ENCODE measurements at regions not wholly inside any gene's neighbourhood (a gene's known extent, or its start where the extent isn't known, plus 50 kb on each side); places are given as distances from the start of the nearest gene placed in this dataset.
A peak's percentile ranks its signal among the peaks of the same experiment; 100 is the strongest.

GRCh38 chr13:73981595-73981994 is 152.6 kb downstream of the KLF12 start:
- no peaks in the 10 kb centered on the region for H3K4me1 ChIP-seq (ENCODE audit: control insufficient read depth, insufficient read depth, low read depth, low read length)
- H2BK15ac ChIP-seq (ENCODE audit: low read depth, poor library complexity, severe bottlenecking), result no peak overlapping the region
- H2AK5ac ChIP-seq (ENCODE audit: low read length, severe bottlenecking), result no peak overlapping the region
- H3K23ac ChIP-seq (ENCODE audit: low read length in 2 of 2), result no peak overlapping the region
- H3K4ac ChIP-seq (ENCODE audit: low read depth in 1 of 2, low read length in 2 of 2), result no peak overlapping the region
- no peak overlapping the region for H2BK5ac ChIP-seq (ENCODE audit: low read depth, low read length, poor library complexity, severe bottlenecking)
- DNase-seq, result peak; percentile 12
- no peak overlapping the region for H3K27ac ChIP-seq (ENCODE audit: low read length, poor library complexity, severe bottlenecking)
- peaks cover 36% of the 10 kb centered on the region for H3K79me1 ChIP-seq (replicated peaks; ENCODE audit: low read length, poor library complexity, severe bottlenecking)
- no peak overlapping the region for H3K14ac ChIP-seq (ENCODE audit: low read length in 2 of 2)
- no peak overlapping the region for H2BK12ac ChIP-seq (ENCODE audit: low read length in 2 of 2)
- no peak overlapping the region for H3K4me3 ChIP-seq (ENCODE audit: insufficient read depth in 1 of 2, low read depth in 1 of 2, low read length in 2 of 2)
- no peak overlapping the region for H3K4me2 ChIP-seq (ENCODE audit: low read length, poor library complexity, severe bottlenecking)
- peaks cover 10 to 17% of the 10 kb centered on the region in 2 experiments for H3K36me3 ChIP-seq (ENCODE audit: control insufficient read depth in 1 of 2, insufficient read depth in 2 of 2, low read depth in 1 of 2, low read length in 2 of 2)
- WGBS, result 64% methylated on average over 3 of the region's 4 CpGs
- no peak overlapping the region for H2BK120ac ChIP-seq (ENCODE audit: low read depth, low read length)
- no peak overlapping the region for H4K91ac ChIP-seq (ENCODE audit: low read length)
- H2AFZ ChIP-seq (ENCODE audit: low read depth, low read length), result no peak overlapping the region
- no peak overlapping the region for H4K8ac ChIP-seq (ENCODE audit: low read length)
- no peaks in the 10 kb centered on the region for H3K9me3 ChIP-seq (ENCODE audit: control insufficient read depth, low read length)
- no peaks in the 10 kb centered on the region for H3K27me3 ChIP-seq (ENCODE audit: control insufficient read depth in 1 of 2, insufficient read depth in 1 of 2, low read length in 2 of 2)
- H3K18ac ChIP-seq (ENCODE audit: low read depth in 1 of 2, low read length in 2 of 2), result no peak overlapping the region
- no peak overlapping the region for H3K9ac ChIP-seq (ENCODE audit: low read length)

- 100% methylated on average over 3 of the region's 4 CpGs for WGBS
- no peaks in the 10 kb centered on the region for H3K4me1 ChIP-seq (ENCODE audit: control insufficient read depth, insufficient read depth, low read depth, low read length)
- peaks cover 24% of the 10 kb centered on the region for H3K79me1 ChIP-seq (replicated peaks; ENCODE audit: low read length, poor library complexity, severe bottlenecking)
- H4K8ac ChIP-seq (ENCODE audit: low read length), result no peak overlapping the region
- no peak overlapping the region for H3K4me3 ChIP-seq (ENCODE audit: insufficient read depth in 1 of 2, low read depth in 1 of 2, low read length in 2 of 2)
- H3K18ac ChIP-seq (ENCODE audit: low read depth in 1 of 2, low read length in 2 of 2), result no peak overlapping the region
- no peak overlapping the region for H3K9ac ChIP-seq (ENCODE audit: low read length)
- no peak overlapping the region for H3K23ac ChIP-seq (ENCODE audit: low read length in 2 of 2)
- no peak overlapping the region for H2BK15ac ChIP-seq (ENCODE audit: low read depth, poor library complexity, severe bottlenecking)
- no peak overlapping the region for H3K14ac ChIP-seq (ENCODE audit: low read length in 2 of 2)
- H2AFZ ChIP-seq (ENCODE audit: low read depth, low read length), result no peak overlapping the region
- no peak overlapping the region for H3K27ac ChIP-seq (ENCODE audit: low read length, poor library complexity, severe bottlenecking)
- no peak overlapping the region for H2BK12ac ChIP-seq (ENCODE audit: low read length in 2 of 2)
- H3K27me3 ChIP-seq (ENCODE audit: control insufficient read depth in 1 of 2, insufficient read depth in 1 of 2, low read length in 2 of 2), result no peaks in the 10 kb centered on the region
- no peak for DNase-seq
- H3K4ac ChIP-seq (ENCODE audit: low read depth in 1 of 2, low read length in 2 of 2), result no peak overlapping the region
- H3K9me3 ChIP-seq (ENCODE audit: control insufficient read depth, low read length), result no peaks in the 10 kb centered on the region
- no peak overlapping the region for H4K91ac ChIP-seq (ENCODE audit: low read length)
- H3K4me2 ChIP-seq (ENCODE audit: low read length, poor library complexity, severe bottlenecking), result no peak overlapping the region
- H2BK120ac ChIP-seq (ENCODE audit: low read depth, low read length), result no peak overlapping the region
- H3K36me3 ChIP-seq (ENCODE audit: control insufficient read depth in 1 of 2, insufficient read depth in 2 of 2, low read depth in 1 of 2, low read length in 2 of 2), result no peaks in the 10 kb centered on the region
- no peak overlapping the region for H2AK5ac ChIP-seq (ENCODE audit: low read length, severe bottlenecking)
- no peak overlapping the region for H2BK5ac ChIP-seq (ENCODE audit: low read depth, low read length, poor library complexity, severe bottlenecking)
Observed at GRCh38 chr13:73975767-73976166, 158.4 kb downstream of the KLF12 start.

- H3K18ac ChIP-seq (ENCODE audit: low read depth in 1 of 2, low read length in 2 of 2), result no peak overlapping the region
- no peak overlapping the region for H3K4me2 ChIP-seq (ENCODE audit: low read length, poor library complexity, severe bottlenecking)
- no peak overlapping the region for H3K23ac ChIP-seq (ENCODE audit: low read length in 2 of 2)
- no peak overlapping the region for H3K14ac ChIP-seq (ENCODE audit: low read length in 2 of 2)
- no CpG with 5 or more reads among the region's 2 CpGs for WGBS
- H2BK15ac ChIP-seq (ENCODE audit: low read depth, poor library complexity, severe bottlenecking), result no peak overlapping the region
- DNase-seq, result no peak
- H4K91ac ChIP-seq (ENCODE audit: low read length), result no peak overlapping the region
- H3K27me3 ChIP-seq (ENCODE audit: control insufficient read depth in 1 of 2, insufficient read depth in 1 of 2, low read length in 2 of 2), result no peaks in the 10 kb centered on the region
- no peaks in the 10 kb centered on the region for H3K9me3 ChIP-seq (ENCODE audit: control insufficient read depth, low read length)
- H2AFZ ChIP-seq (ENCODE audit: low read depth, low read length), result no peak overlapping the region
- no peaks in the 10 kb centered on the region for H3K4me1 ChIP-seq (ENCODE audit: control insufficient read depth, insufficient read depth, low read depth, low read length)
- H3K36me3 ChIP-seq (ENCODE audit: control insufficient read depth in 1 of 2, insufficient read depth in 2 of 2, low read depth in 1 of 2, low read length in 2 of 2), result no peaks in the 10 kb centered on the region
- no peak overlapping the region for H2BK5ac ChIP-seq (ENCODE audit: low read depth, low read length, poor library complexity, severe bottlenecking)
- H4K8ac ChIP-seq (ENCODE audit: low read length), result no peak overlapping the region
- H2BK120ac ChIP-seq (ENCODE audit: low read depth, low read length), result no peak overlapping the region
- no peak overlapping the region for H3K27ac ChIP-seq (ENCODE audit: low read length, poor library complexity, severe bottlenecking)
- no peak overlapping the region for H3K9ac ChIP-seq (ENCODE audit: low read length)
- H3K4ac ChIP-seq (ENCODE audit: low read depth in 1 of 2, low read length in 2 of 2), result no peak overlapping the region
- no peak overlapping the region for H3K4me3 ChIP-seq (ENCODE audit: insufficient read depth in 1 of 2, low read depth in 1 of 2, low read length in 2 of 2)
- no peak overlapping the region for H2BK12ac ChIP-seq (ENCODE audit: low read length in 2 of 2)
- peaks cover 24% of the 10 kb centered on the region for H3K79me1 ChIP-seq (replicated peaks; ENCODE audit: low read length, poor library complexity, severe bottlenecking)
- no peak overlapping the region for H2AK5ac ChIP-seq (ENCODE audit: low read length, severe bottlenecking)
Observed at GRCh38 chr13:73974051-73974450, 160.2 kb downstream of the KLF12 start.

GRCh38 chr13:73973156-73973555 is 161.0 kb downstream of the KLF12 start:
- DNase-seq, result no peak
- no peak overlapping the region for H4K91ac ChIP-seq (ENCODE audit: low read length)
- 95% methylated on average over 2 of the region's 2 CpGs for WGBS

More at GRCh38 chr13:73973156-73973555, 161.0 kb downstream of the KLF12 start:
- no peaks in the 10 kb centered on the region for H3K36me3 ChIP-seq (ENCODE audit: control insufficient read depth in 1 of 2, insufficient read depth in 2 of 2, low read depth in 1 of 2, low read length in 2 of 2)
- no peak overlapping the region for H2BK5ac ChIP-seq (ENCODE audit: low read depth, low read length, poor library complexity, severe bottlenecking)
- no peak overlapping the region for H4K8ac ChIP-seq (ENCODE audit: low read length)
- H3K79me1 ChIP-seq (replicated peaks; ENCODE audit: low read length, poor library complexity, severe bottlenecking), result peaks cover 22% of the 10 kb centered on the region
- H3K4ac ChIP-seq (ENCODE audit: low read depth in 1 of 2, low read length in 2 of 2), result no peak overlapping the region
- H3K14ac ChIP-seq (ENCODE audit: low read length in 2 of 2), result no peak overlapping the region
- no peak overlapping the region for H3K23ac ChIP-seq (ENCODE audit: low read length in 2 of 2)
- H3K4me3 ChIP-seq (ENCODE audit: insufficient read depth in 1 of 2, low read depth in 1 of 2, low read length in 2 of 2), result no peak overlapping the region
- no peak overlapping the region for H3K4me2 ChIP-seq (ENCODE audit: low read length, poor library complexity, severe bottlenecking)
- H3K18ac ChIP-seq (ENCODE audit: low read depth in 1 of 2, low read length in 2 of 2), result no peak overlapping the region
- no peak overlapping the region for H2AK5ac ChIP-seq (ENCODE audit: low read length, severe bottlenecking)
- H2BK120ac ChIP-seq (ENCODE audit: low read depth, low read length), result no peak overlapping the region
- no peaks in the 10 kb centered on the region for H3K27me3 ChIP-seq (ENCODE audit: control insufficient read depth in 1 of 2, insufficient read depth in 1 of 2, low read length in 2 of 2)
- no peak overlapping the region for H3K9ac ChIP-seq (ENCODE audit: low read length)
- no peak overlapping the region for H2BK15ac ChIP-seq (ENCODE audit: low read depth, poor library complexity, severe bottlenecking)
- H2BK12ac ChIP-seq (ENCODE audit: low read length in 2 of 2), result no peak overlapping the region
- H2AFZ ChIP-seq (ENCODE audit: low read depth, low read length), result no peak overlapping the region
- H3K27ac ChIP-seq (ENCODE audit: low read length, poor library complexity, severe bottlenecking), result no peak overlapping the region
- H3K9me3 ChIP-seq (ENCODE audit: control insufficient read depth, low read length), result no peaks in the 10 kb centered on the region
- H3K4me1 ChIP-seq (ENCODE audit: control insufficient read depth, insufficient read depth, low read depth, low read length), result no peaks in the 10 kb centered on the region

All from mesenchymal stem cell (in vitro differentiated cells and primary cell).